ENCODE measurements at regions not wholly inside any gene's neighbourhood (a gene's known extent, or its start where the extent isn't known, plus 50 kb on each side); places are given as distances from the start of the nearest gene placed in this dataset.

DNA sequence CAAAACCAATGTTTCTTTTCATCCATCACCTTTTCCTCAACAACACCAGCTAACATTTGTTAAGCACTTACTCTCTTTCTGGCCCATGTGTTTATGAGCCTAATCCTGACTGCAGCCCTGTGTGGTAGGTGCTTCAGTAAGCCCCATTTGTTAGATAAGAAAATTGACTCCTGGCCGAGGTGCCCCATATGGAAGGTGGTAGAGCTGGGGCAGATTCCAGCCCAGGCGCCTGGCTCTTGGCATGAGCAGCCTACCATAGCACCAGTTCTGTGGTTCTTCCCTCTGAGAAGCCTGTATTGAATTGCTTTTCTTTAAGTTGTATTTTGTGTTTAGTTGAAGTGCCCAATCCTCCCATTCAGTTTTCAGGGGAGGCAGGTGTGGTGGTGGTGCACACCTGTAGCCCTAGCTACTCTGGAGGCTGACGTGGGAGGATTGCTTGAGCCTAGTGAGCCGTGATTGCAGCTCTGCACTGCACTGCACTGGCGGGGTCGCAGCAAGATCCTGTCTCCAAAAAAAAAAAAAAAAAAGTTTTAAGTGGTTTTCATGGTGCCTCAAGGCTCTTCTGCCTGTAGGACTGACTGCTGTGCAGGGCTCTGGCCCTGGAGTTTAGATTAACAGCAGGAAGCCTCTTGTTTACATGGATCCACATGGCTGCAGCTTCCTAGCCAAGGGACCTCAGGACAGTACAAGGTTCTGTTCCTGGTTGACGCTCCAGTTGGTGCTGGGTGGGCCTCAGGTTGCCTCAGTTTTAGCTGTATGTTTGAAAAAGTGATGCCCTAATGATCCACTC is 125.9 kb downstream of the MRPS6 start:
- TF ChIP-seq, protein P1, sequence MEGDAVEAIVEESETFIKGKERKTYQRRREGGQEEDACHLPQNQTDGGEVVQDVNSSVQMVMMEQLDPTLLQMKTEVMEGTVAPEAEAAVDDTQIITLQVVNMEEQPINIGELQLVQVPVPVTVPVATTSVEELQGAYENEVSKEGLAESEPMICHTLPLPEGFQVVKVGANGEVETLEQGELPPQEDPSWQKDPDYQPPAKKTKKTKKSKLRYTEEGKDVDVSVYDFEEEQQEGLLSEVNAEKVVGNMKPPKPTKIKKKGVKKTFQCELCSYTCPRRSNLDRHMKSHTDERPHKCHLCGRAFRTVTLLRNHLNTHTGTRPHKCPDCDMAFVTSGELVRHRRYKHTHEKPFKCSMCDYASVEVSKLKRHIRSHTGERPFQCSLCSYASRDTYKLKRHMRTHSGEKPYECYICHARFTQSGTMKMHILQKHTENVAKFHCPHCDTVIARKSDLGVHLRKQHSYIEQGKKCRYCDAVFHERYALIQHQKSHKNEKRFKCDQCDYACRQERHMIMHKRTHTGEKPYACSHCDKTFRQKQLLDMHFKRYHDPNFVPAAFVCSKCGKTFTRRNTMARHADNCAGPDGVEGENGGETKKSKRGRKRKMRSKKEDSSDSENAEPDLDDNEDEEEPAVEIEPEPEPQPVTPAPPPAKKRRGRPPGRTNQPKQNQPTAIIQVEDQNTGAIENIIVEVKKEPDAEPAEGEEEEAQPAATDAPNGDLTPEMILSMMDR (conservative IDR thresholded peaks at IDR 0.05) = no peak
- no peak for TF ChIP-seq ZFX (IDR thresholded peaks at IDR 0.05)
